HL-60 (cell line): ENCODE measurements at regions not wholly inside any gene's neighbourhood (a gene's known extent, or its start where the extent isn't known, plus 50 kb on each side); places are given as distances from the start of the nearest gene placed in this dataset.
"Not testable (repeated sequence)": the region's sequence is repeated elsewhere in the genome, so short reads cannot be mapped to it uniquely, and the experiment has no call there.

Experiments used
- DNase-seq, 2 experiments: peaks; one replicate each; pipeline ENCODE4 v3.0.0-alpha.2; 2010 to 2020; ENCODE audit warnings: low read depth in 1 of 2, low spot score in 1 of 2
- H3K27ac ChIP-seq: fragments of 250-450 bp; sonication (Bioruptor Pico); replicated peaks from 2 replicates; pipeline ENCODE4 v1.5.1; 2020; ENCODE audit warnings: mild to moderate bottlenecking, moderate library complexity
- H3K27me3 ChIP-seq: fragments of 250-450 bp; sonication (Bioruptor Pico); 2 replicates; pipeline ENCODE4 v1.5.1; 2021; ENCODE audit warnings: mild to moderate bottlenecking, moderate library complexity; ENCODE audit not compliant: insufficient read depth, poor library complexity, severe bottlenecking
- H3K4me3 ChIP-seq: replicated peaks from 2 replicates; pipeline ENCODE4 v1.5.1; 2011; ENCODE audit warnings: mild to moderate bottlenecking, control low read depth, low read length; ENCODE audit not compliant: insufficient read depth
- GABPA ChIP-seq: IDR thresholded peaks from 2 replicates; pipeline ENCODE4 v1.6.1; 2012; ENCODE audit warnings: low read depth
- POLR2AphosphoS5 ChIP-seq: IDR thresholded peaks from 2 replicates; pipeline ENCODE4 v1.6.1; 2012; ENCODE audit warnings: low read depth
- REST ChIP-seq: IDR thresholded peaks from 2 replicates; pipeline ENCODE4 v1.6.1; 2012; ENCODE audit warnings: low read depth; ENCODE audit not compliant: insufficient replicate concordance
- SPI1 ChIP-seq: IDR thresholded peaks from 2 replicates; pipeline ENCODE4 v1.6.1; 2012; ENCODE audit warnings: low read depth, mild to moderate bottlenecking, borderline replicate concordance
- TF ChIP-seq, protein P1 (sequence below): IDR thresholded peaks from one replicate; pipeline ENCODE4 v1.5.1; 2011; ENCODE audit warnings: low read length, control low read depth, inconsistent platforms; ENCODE audit not compliant: insufficient read depth

GRCh38 chrX:127439676-127440075 lies 612.5 kb downstream of the ACTRT1 start:
- no peaks in the 10 kb centered on the region for H3K27me3 ChIP-seq
- TF ChIP-seq, protein P1, sequence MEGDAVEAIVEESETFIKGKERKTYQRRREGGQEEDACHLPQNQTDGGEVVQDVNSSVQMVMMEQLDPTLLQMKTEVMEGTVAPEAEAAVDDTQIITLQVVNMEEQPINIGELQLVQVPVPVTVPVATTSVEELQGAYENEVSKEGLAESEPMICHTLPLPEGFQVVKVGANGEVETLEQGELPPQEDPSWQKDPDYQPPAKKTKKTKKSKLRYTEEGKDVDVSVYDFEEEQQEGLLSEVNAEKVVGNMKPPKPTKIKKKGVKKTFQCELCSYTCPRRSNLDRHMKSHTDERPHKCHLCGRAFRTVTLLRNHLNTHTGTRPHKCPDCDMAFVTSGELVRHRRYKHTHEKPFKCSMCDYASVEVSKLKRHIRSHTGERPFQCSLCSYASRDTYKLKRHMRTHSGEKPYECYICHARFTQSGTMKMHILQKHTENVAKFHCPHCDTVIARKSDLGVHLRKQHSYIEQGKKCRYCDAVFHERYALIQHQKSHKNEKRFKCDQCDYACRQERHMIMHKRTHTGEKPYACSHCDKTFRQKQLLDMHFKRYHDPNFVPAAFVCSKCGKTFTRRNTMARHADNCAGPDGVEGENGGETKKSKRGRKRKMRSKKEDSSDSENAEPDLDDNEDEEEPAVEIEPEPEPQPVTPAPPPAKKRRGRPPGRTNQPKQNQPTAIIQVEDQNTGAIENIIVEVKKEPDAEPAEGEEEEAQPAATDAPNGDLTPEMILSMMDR: no peak
- TF ChIP-seq POLR2AphosphoS5 (no peak), GABPA (no peak), SPI1 (no peak), REST (no peak)
- no peak overlapping the region for H3K4me3 ChIP-seq
- DNase-seq: no peak
- H3K27ac ChIP-seq: no peak overlapping the region

- no peak for TF ChIP-seq GABPA
- no peak for TF ChIP-seq SPI1
- no peak for TF ChIP-seq POLR2AphosphoS5
- TF ChIP-seq REST: no peak
- TF ChIP-seq, protein P1: no peak
These were observed 586.4 kb downstream of the PRR32 start for GRCh38 chrX:127405946-127406345.

GRCh38 chrX:127404161-127404560 lies 584.6 kb downstream of the PRR32 start:
- Histone ChIP-seq H3K4me3 (no peak overlapping the region), H3K27ac (no peak overlapping the region), H3K27me3 (no peaks in the 10 kb centered on the region)
- TF ChIP-seq POLR2AphosphoS5 (no peak), GABPA (no peak), SPI1 (no peak), REST (no peak)
- TF ChIP-seq, protein P1: no peak
- no peak for DNase-seq

More at GRCh38 chrX:127405946-127406345, 586.4 kb downstream of the PRR32 start:
- Histone ChIP-seq H3K4me3 (no peak overlapping the region), H3K27me3 (no peaks in the 10 kb centered on the region), H3K27ac (no peak overlapping the region)
- no peak for DNase-seq

- not testable (repeated sequence) for H3K4me3 ChIP-seq, H3K27ac ChIP-seq, H3K27me3 ChIP-seq, DNase-seq
These were observed 580.7 kb downstream of the PRR32 start for GRCh38 chrX:127400231-127400630.
